Mesothelial cell of epicardium (in vitro differentiated cells): ENCODE measurements at regions not wholly inside any gene's neighbourhood (a gene's known extent, or its start where the extent isn't known, plus 50 kb on each side); places are given as distances from the start of the nearest gene placed in this dataset.

ENCODE experiments used
- DNase-seq, 2 experiments: peaks; one replicate each; pipeline ENCODE4 v3.0.0; 2021; ENCODE audit warnings: low spot score in 2 of 2; ENCODE audit not compliant: unreplicated experiment in 2 of 2
- H3K27ac Mint-ChIP-seq: 2 replicates; pipeline ENCODE4 v1.8.0; 2021; ENCODE audit warnings: mixed read lengths
- H3K27me3 Mint-ChIP-seq: 2 replicates; pipeline ENCODE4 v1.8.0; 2021; ENCODE audit warnings: low read depth, mixed read lengths
- H3K36me3 Mint-ChIP-seq: 2 replicates; pipeline ENCODE4 v1.8.0; 2021; ENCODE audit warnings: mixed read lengths
- H3K4me1 Mint-ChIP-seq: 2 replicates; pipeline ENCODE4 v1.8.0; 2021; ENCODE audit warnings: mixed read lengths
- H3K4me3 Mint-ChIP-seq: 2 replicates; pipeline ENCODE4 v1.8.0; 2021; ENCODE audit warnings: mild to moderate bottlenecking, moderate library complexity, mixed read lengths
- H3K9me3 Mint-ChIP-seq: 2 replicates; pipeline ENCODE4 v1.8.0; 2021; ENCODE audit warnings: mixed read lengths
- TF ChIP-seq, protein P1 (sequence below): fragments of 200-600 bp; sonication (generic); IDR thresholded peaks from one replicate; pipeline ENCODE4 v1.5.0; 2021; ENCODE audit warnings: antibody characterized with exemption; ENCODE audit not compliant: unreplicated experiment

- DNase-seq = no peak
- TF ChIP-seq, protein P1, sequence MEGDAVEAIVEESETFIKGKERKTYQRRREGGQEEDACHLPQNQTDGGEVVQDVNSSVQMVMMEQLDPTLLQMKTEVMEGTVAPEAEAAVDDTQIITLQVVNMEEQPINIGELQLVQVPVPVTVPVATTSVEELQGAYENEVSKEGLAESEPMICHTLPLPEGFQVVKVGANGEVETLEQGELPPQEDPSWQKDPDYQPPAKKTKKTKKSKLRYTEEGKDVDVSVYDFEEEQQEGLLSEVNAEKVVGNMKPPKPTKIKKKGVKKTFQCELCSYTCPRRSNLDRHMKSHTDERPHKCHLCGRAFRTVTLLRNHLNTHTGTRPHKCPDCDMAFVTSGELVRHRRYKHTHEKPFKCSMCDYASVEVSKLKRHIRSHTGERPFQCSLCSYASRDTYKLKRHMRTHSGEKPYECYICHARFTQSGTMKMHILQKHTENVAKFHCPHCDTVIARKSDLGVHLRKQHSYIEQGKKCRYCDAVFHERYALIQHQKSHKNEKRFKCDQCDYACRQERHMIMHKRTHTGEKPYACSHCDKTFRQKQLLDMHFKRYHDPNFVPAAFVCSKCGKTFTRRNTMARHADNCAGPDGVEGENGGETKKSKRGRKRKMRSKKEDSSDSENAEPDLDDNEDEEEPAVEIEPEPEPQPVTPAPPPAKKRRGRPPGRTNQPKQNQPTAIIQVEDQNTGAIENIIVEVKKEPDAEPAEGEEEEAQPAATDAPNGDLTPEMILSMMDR = no peak
- no peak overlapping the region for H3K27ac Mint-ChIP-seq
- no peak overlapping the region for H3K4me3 Mint-ChIP-seq
- no peaks in the 10 kb centered on the region for H3K27me3 Mint-ChIP-seq
- H3K9me3 Mint-ChIP-seq = no peaks in the 10 kb centered on the region
- peaks cover 40% of the 10 kb centered on the region for H3K4me1 Mint-ChIP-seq
- H3K36me3 Mint-ChIP-seq = no peaks in the 10 kb centered on the region
Measured at GRCh38 chr4:31104577-31104976, 384.4 kb downstream of the PCDH7 start.

DNA sequence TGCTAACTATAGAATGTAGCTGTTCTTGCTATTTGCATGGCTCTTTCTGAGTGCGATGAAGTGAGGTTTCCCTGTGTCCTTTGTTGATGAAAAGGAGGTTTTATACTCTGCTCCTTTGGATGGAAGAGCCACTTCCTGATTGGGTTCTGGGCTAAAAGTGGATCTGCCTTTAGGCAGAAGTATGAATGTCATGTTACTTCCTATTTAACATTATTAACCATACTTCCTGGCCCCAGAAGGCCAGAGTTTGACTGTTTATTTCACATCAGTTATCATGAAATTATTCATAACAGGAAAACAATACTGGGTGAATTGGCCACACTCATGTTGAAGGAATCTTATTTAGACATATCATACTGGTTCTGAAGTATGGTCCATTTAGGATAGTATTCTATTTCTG is 386.2 kb downstream of the PCDH7 start:
- Mint-ChIP-seq H3K9me3 (no peaks in the 10 kb centered on the region), H3K36me3 (no peaks in the 10 kb centered on the region), H3K4me1 (peaks cover 24% of the 10 kb centered on the region), H3K27me3 (no peaks in the 10 kb centered on the region), H3K27ac (no peak overlapping the region), H3K4me3 (no peak overlapping the region)
- TF ChIP-seq, protein P1 = no peak
- DNase-seq = no peak

- peak overlapping the region; percentile 17 for H3K27ac Mint-ChIP-seq
- no peaks in the 10 kb centered on the region for H3K9me3 Mint-ChIP-seq
- DNase-seq = no peak
Measured at GRCh38 chr4:31107362-31107761, 387.2 kb downstream of the PCDH7 start.

DNA sequence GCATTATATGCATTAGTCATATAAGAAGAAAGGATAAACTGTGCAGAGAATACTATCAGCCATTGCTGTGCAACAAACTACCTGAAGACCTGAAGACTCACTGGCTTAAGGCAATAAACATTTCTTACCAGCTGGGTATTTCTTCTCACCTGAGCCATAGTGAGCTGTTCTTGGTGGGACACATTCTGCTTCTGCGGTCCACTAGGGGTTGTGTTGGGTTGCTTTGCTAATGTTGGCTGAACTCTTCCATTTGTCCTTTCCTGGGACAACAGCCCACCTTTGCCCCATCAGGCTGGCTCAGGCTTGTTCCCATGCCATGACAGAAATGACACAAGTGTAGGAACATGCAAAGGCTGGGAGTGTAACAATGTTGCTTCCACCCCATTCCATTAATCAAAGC is 388.6 kb downstream of the PCDH7 start:
- no peak for DNase-seq
- TF ChIP-seq, protein P1 = no peak
- Mint-ChIP-seq H3K36me3 (no peaks in the 10 kb centered on the region), H3K4me1 (peaks cover 18% of the 10 kb centered on the region), H3K27me3 (no peaks in the 10 kb centered on the region), H3K4me3 (no peak overlapping the region), H3K9me3 (no peaks in the 10 kb centered on the region), H3K27ac (no peak overlapping the region)

More at GRCh38 chr4:31107362-31107761, 387.2 kb downstream of the PCDH7 start:
- H3K4me1 Mint-ChIP-seq = peaks cover 18% of the 10 kb centered on the region
- H3K27me3 Mint-ChIP-seq = no peaks in the 10 kb centered on the region
- H3K4me3 Mint-ChIP-seq = no peak overlapping the region
- TF ChIP-seq, protein P1 = no peak
- no peaks in the 10 kb centered on the region for H3K36me3 Mint-ChIP-seq

DNA sequence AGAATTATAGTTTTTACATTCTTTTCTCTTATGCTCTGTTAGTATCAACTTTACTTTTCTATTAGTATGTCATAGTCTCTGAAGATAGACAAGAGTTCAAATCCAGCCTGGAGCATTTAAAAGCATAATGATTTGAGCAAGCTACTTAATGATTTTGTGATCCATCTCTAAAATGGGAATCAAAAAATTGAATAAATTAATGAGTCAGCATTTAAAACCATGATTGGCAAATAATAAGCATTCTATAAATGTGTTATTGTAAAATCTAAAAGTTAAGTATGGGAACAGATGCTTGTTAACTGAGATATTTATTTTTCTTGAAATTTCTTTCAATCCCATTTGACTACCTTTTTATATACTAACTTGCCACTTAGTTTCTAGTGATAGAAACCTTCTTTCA is 391.6 kb downstream of the PCDH7 start:
- peaks cover 18% of the 10 kb centered on the region for H3K4me1 Mint-ChIP-seq
- H3K27me3 Mint-ChIP-seq = no peaks in the 10 kb centered on the region
- no peak overlapping the region for H3K27ac Mint-ChIP-seq
- H3K36me3 Mint-ChIP-seq = no peaks in the 10 kb centered on the region
- TF ChIP-seq, protein P1 = no peak
- no peak for DNase-seq
- H3K9me3 Mint-ChIP-seq = no peaks in the 10 kb centered on the region
- H3K4me3 Mint-ChIP-seq = no peak overlapping the region

- H3K4me3 Mint-ChIP-seq = no peak overlapping the region
- no peaks in the 10 kb centered on the region for H3K9me3 Mint-ChIP-seq
- no peaks in the 10 kb centered on the region for H3K27me3 Mint-ChIP-seq
- no peak for DNase-seq
- no peaks in the 10 kb centered on the region for H3K36me3 Mint-ChIP-seq
- no peak overlapping the region for H3K27ac Mint-ChIP-seq
- TF ChIP-seq, protein P1 = no peak
- H3K4me1 Mint-ChIP-seq = peaks cover 8% of the 10 kb centered on the region
Measured at GRCh38 chr4:31114816-31115215, 394.6 kb downstream of the PCDH7 start.
